Sigmoid colon (tissue), 4 donors: ENCODE measurements at regions not wholly inside any gene's neighbourhood (a gene's known extent, or its start where the extent isn't known, plus 50 kb on each side); places are given as distances from the start of the nearest gene placed in this dataset.

Experiments
- CTCF ChIP-seq, 4 experiments: fragments of 450-650 bp in 3 of 4; fragments of 200-600 bp in 1 of 4; IDR thresholded peaks; one replicate each; pipeline ENCODE4 v1.5.1; 2016 to 2019; ENCODE audit warnings: antibody characterized with exemption in 4 of 4, mild to moderate bottlenecking in 3 of 4, moderate library complexity in 2 of 4
- EP300 ChIP-seq, 4 donors: sonication (generic); formaldehyde crosslinking; IDR thresholded peaks; one replicate each; pipeline ENCODE4 v1.6.1; 2017; ENCODE audit warnings: antibody characterized with exemption in 4 of 4
- POLR2A ChIP-seq, 2 donors: fragments of 450-650 bp; IDR thresholded peaks; one replicate each; pipeline ENCODE4 v1.6.1; 2016; ENCODE audit warnings: antibody characterized with exemption in 2 of 2, mild to moderate bottlenecking in 2 of 2, moderate library complexity in 2 of 2

GRCh38 chr2:122966461-122966860, 1058.6 kb upstream of the CNTNAP5 start:
- no peak for TF ChIP-seq CTCF (IDR thresholded peaks at IDR 0.05)
- no peak for TF ChIP-seq POLR2A (IDR thresholded peaks at IDR 0.05)
- no peak for TF ChIP-seq EP300 (IDR thresholded peaks at IDR 0.05)
